ENCODE measurements at regions not wholly inside any gene's neighbourhood (a gene's known extent, or its start where the extent isn't known, plus 50 kb on each side); places are given as distances from the start of the nearest gene placed in this dataset.

- TF ChIP-seq ZNF274 (IDR thresholded peaks at IDR 0.05; ENCODE audit: low read depth, low read length) (no peak), YY1 (IDR thresholded peaks at IDR 0.05; ENCODE audit: insufficient read depth, insufficient read length) (no peak), SUZ12 (IDR thresholded peaks at IDR 0.05; ENCODE audit: extremely low read depth, insufficient read depth, insufficient read length) (no peak)
These were observed 2106.2 kb downstream of the TP53TG3F start for GRCh38 chr16:35565626-35566025.

Measured in NT2/D1 (cell line).